ENCODE measurements at regions not wholly inside any gene's neighbourhood (a gene's known extent, or its start where the extent isn't known, plus 50 kb on each side); places are given as distances from the start of the nearest gene placed in this dataset.

GRCh38 chr2:60648191-60648590, 94.7 kb upstream of the BCL11A start:
- Histone ChIP-seq H3K36me3 (ENCODE audit: control insufficient read depth, insufficient read depth, low read length) (no peaks in the 10 kb centered on the region), H3K27ac (ENCODE audit: low read depth, low read length) (no peak overlapping the region), H3K27me3 (ENCODE audit: control insufficient read depth, insufficient read depth, low read length, poor library complexity, severe bottlenecking) (peaks cover 11% of the 10 kb centered on the region), H3K9ac (ENCODE audit: extremely low read depth, low read length, poor library complexity, severe bottlenecking) (no peak overlapping the region), H3K4me3 (ENCODE audit: low read length) (no peak overlapping the region), H3K9me3 (ENCODE audit: control insufficient read depth, low read length) (no peaks in the 10 kb centered on the region), H3K4me1 (ENCODE audit: control insufficient read depth, insufficient read depth, low read length) (no peaks in the 10 kb centered on the region)
- no peak for DNase-seq
- no peak for TF ChIP-seq CTCF (conservative IDR thresholded peaks at IDR 0.05)
- Mint-ChIP-seq H3K27ac (no peak overlapping the region), H3K9me3 (no peaks in the 10 kb centered on the region), H3K27me3 (ENCODE audit: insufficient read depth) (peaks cover 35% of the 10 kb centered on the region), H3K36me3 (ENCODE audit: low read depth) (no peaks in the 10 kb centered on the region), H3K4me3 (no peak overlapping the region), H3K4me1 (no peaks in the 10 kb centered on the region)
- WGBS, 2 experiments (ENCODE audit: insufficient coverage in 1 of 2, insufficient read length in 1 of 2): 84 to 93% methylated on average over 5 of the region's 5 CpGs

GRCh38 chr2:60649721-60650120, 96.3 kb upstream of the BCL11A start:
- Histone ChIP-seq H3K9me3 (ENCODE audit: control insufficient read depth, low read length) (no peaks in the 10 kb centered on the region), H3K27me3 (ENCODE audit: control insufficient read depth, insufficient read depth, low read length, poor library complexity, severe bottlenecking) (peaks cover 24% of the 10 kb centered on the region), H3K36me3 (ENCODE audit: control insufficient read depth, insufficient read depth, low read length) (no peaks in the 10 kb centered on the region), H3K4me1 (ENCODE audit: control insufficient read depth, insufficient read depth, low read length) (no peaks in the 10 kb centered on the region), H3K9ac (ENCODE audit: extremely low read depth, low read length, poor library complexity, severe bottlenecking) (no peak overlapping the region), H3K27ac (ENCODE audit: low read depth, low read length) (no peak overlapping the region), H3K4me3 (ENCODE audit: low read length) (no peak overlapping the region)
- Mint-ChIP-seq H3K4me3 (no peak overlapping the region), H3K27me3 (ENCODE audit: insufficient read depth) (peaks cover 40% of the 10 kb centered on the region), H3K27ac (no peak overlapping the region), H3K4me1 (no peaks in the 10 kb centered on the region), H3K36me3 (ENCODE audit: low read depth) (no peaks in the 10 kb centered on the region), H3K9me3 (no peaks in the 10 kb centered on the region)
- DNase-seq: no peak
- no peak for TF ChIP-seq CTCF (conservative IDR thresholded peaks at IDR 0.05)

GRCh38 chr2:60652832-60653340, 99.4 kb upstream of the BCL11A start:
- no peak overlapping the region for H3K9ac ChIP-seq (ENCODE audit: extremely low read depth, low read length, poor library complexity, severe bottlenecking)
- peaks cover 21% of the 10 kb centered on the region for H3K27me3 ChIP-seq (ENCODE audit: control insufficient read depth, insufficient read depth, low read length, poor library complexity, severe bottlenecking)
- no peak for TF ChIP-seq CTCF (conservative IDR thresholded peaks at IDR 0.05)
- H3K27ac ChIP-seq (ENCODE audit: low read depth, low read length): no peak overlapping the region
- H3K4me3 ChIP-seq (ENCODE audit: low read length): no peak overlapping the region
- 89 to 100% methylated on average over 12 to 15 of the region's 15 CpGs for WGBS, 2 experiments (ENCODE audit: insufficient coverage in 1 of 2, insufficient read length in 1 of 2)
- Mint-ChIP-seq H3K36me3 (ENCODE audit: low read depth) (no peaks in the 10 kb centered on the region), H3K27me3 (ENCODE audit: insufficient read depth) (peaks cover 35% of the 10 kb centered on the region), H3K27ac (no peak overlapping the region), H3K9me3 (no peaks in the 10 kb centered on the region), H3K4me1 (no peaks in the 10 kb centered on the region), H3K4me3 (no peak overlapping the region)
- H3K9me3 ChIP-seq (ENCODE audit: control insufficient read depth, low read length): no peaks in the 10 kb centered on the region
- no peaks in the 10 kb centered on the region for H3K4me1 ChIP-seq (ENCODE audit: control insufficient read depth, insufficient read depth, low read length)
- H3K36me3 ChIP-seq (ENCODE audit: control insufficient read depth, insufficient read depth, low read length): no peaks in the 10 kb centered on the region
- no peak for DNase-seq
